HepG2 (cell line): ENCODE measurements at regions not wholly inside any gene's neighbourhood (a gene's known extent, or its start where the extent isn't known, plus 50 kb on each side); places are given as distances from the start of the nearest gene placed in this dataset.

ENCODE experiments used
- ATAC-seq: fragments of 200-7000 bp; cut with Tn5 transposase; 3 replicates; pipeline ENCODE4 v1.9.1; 2020; ENCODE audit warnings: mild to moderate bottlenecking, moderate library complexity
- BruUV-seq: library from RNA; stranded (reverse); fragments of 400-500 nt; replicated peaks from 2 replicates; lab custom pipeline; 2021; lab: Mats Ljungman, UMichigan
- CTCF ChIA-PET: fragments of 300-600 bp; formaldehyde crosslinking; extraction: SDS; loops from one replicate; lab custom pipeline; 2021; ENCODE audit warnings: low total read pairs, inconsistent platforms, low intra/inter-chr PET ratio; lab: Yijun Ruan, JAX
- POLR2A ChIA-PET: fragments of 350-600 bp; sonication (Branson Sonifier 250); formaldehyde crosslinking; loops from one replicate; lab custom pipeline; 2020; ENCODE audit warnings: antibody characterized with exemption, inconsistent platforms; lab: Yijun Ruan, JAX
- DNase-seq: peaks from one replicate; pipeline ENCODE4 v3.0.0-alpha.2; 2015; ENCODE audit warnings: low spot score
- FAIRE-seq: peaks from 3 replicates; lab custom pipeline; 2011; peaks lifted over from hg19 to GRCh38; lab: Jason Lieb, UNC
- H2AFZ ChIP-seq: one replicate; pipeline ENCODE4 v1.6.1; 2011; ENCODE audit warnings: low read length, inconsistent platforms
- H3K27ac ChIP-seq: fragments of 300-600 bp; 3 replicates; pipeline ENCODE4 v1.8.0; 2011; ENCODE audit warnings: mixed run types, mild to moderate bottlenecking, mixed read lengths, low read length, inconsistent platforms; ENCODE audit not compliant: insufficient read depth; ENCODE audit errors: extremely low read length
- H3K27me3 ChIP-seq, 2 experiments: fragments of 200-600 bp in 1 of 2; 2 replicates in 1 of 2; 3 replicates in 1 of 2; pipeline versions ENCODE4 v1.6.0 to v1.8.0; 2011; ENCODE audit warnings: low read length in 2 of 2, mild to moderate bottlenecking in 2 of 2, moderate library complexity in 2 of 2, inconsistent platforms in 1 of 2; ENCODE audit not compliant: insufficient read depth in 2 of 2, control insufficient read depth in 1 of 2
- H3K36me3 ChIP-seq, 2 experiments: fragments of 200-600 bp in 1 of 2; replicated peaks in 1 of 2; 2 replicates in 1 of 2; 3 replicates in 1 of 2; pipeline versions ENCODE4 v1.5.1 to v1.8.0; 2011; ENCODE audit warnings: low read length in 2 of 2, inconsistent platforms in 1 of 2; ENCODE audit not compliant: insufficient read depth in 2 of 2, control insufficient read depth in 1 of 2
- H3K4me1 ChIP-seq: 2 replicates; pipeline ENCODE4 v1.5.1; 2012; ENCODE audit warnings: low read length, inconsistent platforms; ENCODE audit not compliant: insufficient read depth
- H3K4me2 ChIP-seq: 2 replicates; pipeline ENCODE4 v1.6.0; 2011; ENCODE audit warnings: low read depth, low read length, inconsistent platforms
- H3K4me3 ChIP-seq, 3 experiments: fragments of 200-600 bp in 1 of 3; sonication (generic), shearing (Covaris generic) in 1 of 3; replicated peaks in 1 of 3; 2 replicates each; pipeline ENCODE4 v1.5.1; 2011 to 2016; ENCODE audit warnings: low read length in 3 of 3, inconsistent platforms in 2 of 3, low read depth in 2 of 3, mild to moderate bottlenecking in 2 of 3, control low read depth in 1 of 3, mixed read lengths in 1 of 3; ENCODE audit not compliant: insufficient read depth in 1 of 3
- H3K79me2 ChIP-seq: one replicate; pipeline ENCODE4 v1.6.1; 2011; ENCODE audit warnings: low read length, inconsistent platforms; ENCODE audit not compliant: insufficient read depth
- H3K9ac ChIP-seq: 2 replicates; pipeline ENCODE4 v1.6.0; 2011; ENCODE audit warnings: mild to moderate bottlenecking, low read depth, low read length, inconsistent platforms; ENCODE audit not compliant: insufficient read depth
- H3K9me3 ChIP-seq: 2 replicates; pipeline ENCODE4 v1.5.1; 2012; ENCODE audit warnings: mild to moderate bottlenecking, low read length
- H4K20me1 ChIP-seq: 2 replicates; pipeline ENCODE4 v1.6.0; 2011; ENCODE audit warnings: inconsistent platforms, mild to moderate bottlenecking, low read length, moderate library complexity; ENCODE audit not compliant: insufficient read depth
- CBX5 ChIP-seq: sonication (generic); formaldehyde crosslinking; IDR thresholded peaks from 2 replicates; pipeline ENCODE4 v1.4.0; 2020; ENCODE audit warnings: missing genetic modification reagents, borderline replicate concordance
- HIC2 ChIP-seq: sonication (generic); formaldehyde crosslinking; IDR thresholded peaks from 2 replicates; pipeline ENCODE4 v1.9.0; 2022; ENCODE audit warnings: low read depth, missing genetic modification reagents
- HOXA3 ChIP-seq: sonication (generic); formaldehyde crosslinking; IDR thresholded peaks from 2 replicates; pipeline ENCODE4 v1.5.0; 2020; ENCODE audit warnings: missing genetic modification reagents
- MLLT10 ChIP-seq: sonication (generic); formaldehyde crosslinking; IDR thresholded peaks from 2 replicates; pipeline ENCODE4 v1.4.0; 2020; ENCODE audit warnings: missing genetic modification reagents
- MTF1 ChIP-seq: sonication (generic); formaldehyde crosslinking; IDR thresholded peaks from 2 replicates; pipeline ENCODE4 v1.5.0; 2020; ENCODE audit warnings: missing genetic modification reagents
- NONO ChIP-seq, 2 experiments: fragments of 450-650 bp in 1 of 2; sonication (generic) in 1 of 2; formaldehyde crosslinking in 1 of 2; IDR thresholded peaks in 1 of 2; conservative IDR thresholded peaks in 1 of 2; 2 replicates each; pipeline versions ENCODE4 v1.6.1 to v1.8.0; 2017 to 2022; ENCODE audit warnings: mild to moderate bottlenecking in 1 of 2, missing genetic modification reagents in 1 of 2, moderate library complexity in 1 of 2
- PHF20 ChIP-seq: sonication (generic); formaldehyde crosslinking; IDR thresholded peaks from 2 replicates; pipeline ENCODE4 v1.5.0; 2020; ENCODE audit warnings: mild to moderate bottlenecking, missing genetic modification reagents
- PITX1 ChIP-seq: sonication (generic); formaldehyde crosslinking; IDR thresholded peaks from 2 replicates; pipeline ENCODE4 v1.5.1; 2020; ENCODE audit warnings: mild to moderate bottlenecking, missing genetic modification reagents
- PRMT3 ChIP-seq: sonication (generic); formaldehyde crosslinking; IDR thresholded peaks from 2 replicates; pipeline ENCODE4 v1.8.1; 2022; ENCODE audit warnings: low read depth, mild to moderate bottlenecking, moderate library complexity, missing genetic modification reagents, borderline replicate concordance
- RELA ChIP-seq: sonication (generic); formaldehyde crosslinking; IDR thresholded peaks from 2 replicates; pipeline ENCODE4 v1.4.0; 2020; ENCODE audit warnings: missing genetic modification reagents
- TOPORS ChIP-seq: sonication (generic); formaldehyde crosslinking; IDR thresholded peaks from 2 replicates; pipeline ENCODE4 v1.8.0; 2023; ENCODE audit warnings: mild to moderate bottlenecking, missing genetic modification reagents
- ZBTB21 ChIP-seq: sonication (generic); formaldehyde crosslinking; IDR thresholded peaks from 2 replicates; pipeline ENCODE4 v1.4.0; 2020; ENCODE audit warnings: missing genetic modification reagents
- ZFP36L1 ChIP-seq: sonication (generic); formaldehyde crosslinking; IDR thresholded peaks from 2 replicates; pipeline ENCODE4 v1.8.0; 2022; ENCODE audit warnings: mild to moderate bottlenecking, missing genetic modification reagents, moderate library complexity
- ZNF18 ChIP-seq: sonication (generic); formaldehyde crosslinking; IDR thresholded peaks from 2 replicates; pipeline ENCODE4 v1.8.0; 2022; ENCODE audit warnings: mild to moderate bottlenecking, missing genetic modification reagents; ENCODE audit not compliant: insufficient replicate concordance
- ZNF251 ChIP-seq: sonication (generic); formaldehyde crosslinking; IDR thresholded peaks from 2 replicates; pipeline ENCODE4 v1.9.0; 2021; ENCODE audit warnings: mild to moderate bottlenecking, missing genetic modification reagents
- ZNF260 ChIP-seq: sonication (generic); formaldehyde crosslinking; IDR thresholded peaks from 2 replicates; pipeline ENCODE4 v1.4.0; 2020; ENCODE audit warnings: missing genetic modification reagents, low read depth, mild to moderate bottlenecking, borderline replicate concordance
- ZNF451 ChIP-seq: sonication (generic); formaldehyde crosslinking; IDR thresholded peaks from 2 replicates; pipeline ENCODE4 v1.5.0; 2020; ENCODE audit warnings: mild to moderate bottlenecking, missing genetic modification reagents
- ZNF513 ChIP-seq: sonication (generic); formaldehyde crosslinking; conservative IDR thresholded peaks from 2 replicates; pipeline ENCODE4 v1.5.0; 2020; ENCODE audit warnings: missing genetic modification reagents
- ZNF557 ChIP-seq: sonication (generic); formaldehyde crosslinking; IDR thresholded peaks from 2 replicates; pipeline ENCODE4 v1.4.0; 2020; ENCODE audit warnings: missing genetic modification reagents
- ZNF672 ChIP-seq: sonication (generic); formaldehyde crosslinking; IDR thresholded peaks from 2 replicates; pipeline ENCODE4 v1.8.1; 2022; ENCODE audit warnings: missing genetic modification reagents
- ZNF737 ChIP-seq: sonication (generic); formaldehyde crosslinking; IDR thresholded peaks from 2 replicates; pipeline ENCODE4 v1.5.0; 2020; ENCODE audit warnings: missing genetic modification reagents, mild to moderate bottlenecking, borderline replicate concordance
- ZSCAN25 ChIP-seq: sonication (generic); formaldehyde crosslinking; IDR thresholded peaks from 2 replicates; pipeline ENCODE4 v1.8.0; 2022; ENCODE audit warnings: mild to moderate bottlenecking, missing genetic modification reagents
- WGBS: methylation state at CpG from one replicate; pipeline ENCODE4 v1.1.6; 2017; ENCODE audit warnings: low lambda C conversion rate; 5-methylcytosine and 5-hydroxymethylcytosine counted together
- in situ Hi-C: cut with HindIII; loops from 2 replicates; pipeline ENCODE4 v1.10.0; 2017; ENCODE audit warnings: low pct_unique_long_range_greater_than_20kb; ENCODE audit not compliant: extremely low pct_ligation_motif_present
- intact Hi-C: fragments of 100-400 bp; cut with micrococcal nuclease; formaldehyde crosslinking; loops from one replicate; pipeline ENCODE4 v1.10.0; 2022; ENCODE audit not compliant: unreplicated experiment

GRCh38 chr13:67318398-67318797, 88.3 kb upstream of the PCDH9 start (continued):
- TF ChIP-seq ZNF513 (CRISPR knock-in tag) (no peak), ZNF18 (no peak), ZNF557 (CRISPR knock-in tag) (no peak), ZNF251 (CRISPR knock-in tag) (no peak), RELA (CRISPR knock-in tag) (no peak), MTF1 (CRISPR knock-in tag) (no peak), ZSCAN25 (CRISPR knock-in tag) (no peak), NONO (IDR thresholded peaks at IDR 0.05) (no peak), NONO (CRISPR knock-in tag; conservative IDR thresholded peaks at IDR 0.05) (no peak), ZNF737 (no peak), PHF20 (CRISPR knock-in tag) (no peak), HOXA3 (CRISPR knock-in tag) (no peak)

- Histone ChIP-seq H3K4me2 (no peak overlapping the region), H3K9ac (no peak overlapping the region), H2AFZ (no peak overlapping the region), H3K79me2 (no peaks in the 10 kb centered on the region), H3K4me3 (no peak overlapping the region), H3K36me3 (no peaks in the 10 kb centered on the region), H3K9me3 (no peaks in the 10 kb centered on the region), H4K20me1 (no peaks in the 10 kb centered on the region), H3K27ac (no peak overlapping the region), H3K27me3 (no peaks in the 10 kb centered on the region), H3K4me1 (no peaks in the 10 kb centered on the region)
- BruUV-seq = no TSS peak
- in situ Hi-C loops (no loop called here), intact Hi-C loops (no loop called here)
- ChIA-PET CTCF (no interaction called here), POLR2A (no interaction called here)
- FAIRE-seq = no peak
- ATAC-seq = no peak
- 3% methylated on average over 3 of the region's 3 CpGs for WGBS
- DNase-seq = no peak
- TF ChIP-seq ZNF451 (CRISPR knock-in tag) (no peak), ZNF260 (CRISPR knock-in tag) (no peak), HIC2 (CRISPR knock-in tag) (no peak), ZNF672 (CRISPR knock-in tag) (no peak), ZFP36L1 (CRISPR knock-in tag) (no peak), PRMT3 (CRISPR knock-in tag) (no peak), TOPORS (no peak), CBX5 (no peak), ZSCAN25 (CRISPR knock-in tag) (no peak), MLLT10 (no peak), PITX1 (no peak), ZBTB21 (no peak)
Measured at GRCh38 chr13:67314405-67314804, 84.3 kb upstream of the PCDH9 start.
